Neural cell (in vitro differentiated cells): ENCODE measurements at regions not wholly inside any gene's neighbourhood (a gene's known extent, or its start where the extent isn't known, plus 50 kb on each side); places are given as distances from the start of the nearest gene placed in this dataset.

ENCODE experiments used
- H2AFZ ChIP-seq: fragments of 200-600, 300-800 bp; sonication (generic), shearing (Covaris generic); 2 replicates; pipeline ENCODE4 v1.6.0; 2014; ENCODE audit warnings: low read depth, mild to moderate bottlenecking, antibody characterized with exemption, low read length, moderate library complexity
- H3F3A ChIP-seq: fragments of 200-600 bp; shearing (Covaris generic); 2 replicates; pipeline ENCODE4 v1.6.1; 2016; ENCODE audit warnings: mild to moderate bottlenecking, moderate library complexity, mixed read lengths, antibody characterized with exemption, low read length; ENCODE audit not compliant: insufficient read depth, poor library complexity, severe bottlenecking
- H3K27ac ChIP-seq: fragments of 200-600, 300-800 bp; sonication (generic), shearing (Covaris generic); 2 replicates; pipeline ENCODE4 v1.5.1; 2014; ENCODE audit warnings: mild to moderate bottlenecking, low read length, moderate library complexity
- H3K27me3 ChIP-seq: fragments of 300-800, 200-600 bp; sonication (generic), shearing (Covaris generic); 2 replicates; pipeline ENCODE4 v1.6.0; 2014; ENCODE audit warnings: mild to moderate bottlenecking, low read depth, low read length, moderate library complexity; ENCODE audit not compliant: insufficient read depth
- H3K36me3 ChIP-seq: fragments of 300-800, 200-600 bp; sonication (generic), shearing (Covaris generic); 2 replicates; pipeline ENCODE4 v1.5.1; 2014; ENCODE audit warnings: mild to moderate bottlenecking, antibody characterized with exemption, low read length, moderate library complexity; ENCODE audit not compliant: insufficient read depth
- H3K4me2 ChIP-seq: fragments of 300-800, 200-600 bp; sonication (generic), shearing (Covaris generic); 2 replicates; pipeline ENCODE4 v1.6.0; 2014; ENCODE audit warnings: mild to moderate bottlenecking, low read length
- H3K4me3 ChIP-seq: fragments of 300-800, 200-600 bp; sonication (generic), shearing (Covaris generic); 2 replicates; pipeline ENCODE4 v1.5.1; 2014; ENCODE audit warnings: mild to moderate bottlenecking, low read length, moderate library complexity
- H3K79me2 ChIP-seq: fragments of 200-600 bp; shearing (Covaris generic); replicated peaks from 2 replicates; pipeline ENCODE4 v1.6.0; 2014; ENCODE audit warnings: mild to moderate bottlenecking, low read length, moderate library complexity; ENCODE audit not compliant: insufficient read depth
- H3K9ac ChIP-seq: fragments of 300-800, 200-600 bp; sonication (generic), shearing (Covaris generic); 2 replicates; pipeline ENCODE4 v1.6.1; 2016; ENCODE audit warnings: mild to moderate bottlenecking, low read length, mixed read lengths
- H3K9me2 ChIP-seq: fragments of 200-600 bp; shearing (Covaris generic); 2 replicates; pipeline ENCODE4 v1.6.1; 2016; ENCODE audit warnings: mild to moderate bottlenecking, low read length, mixed read lengths; ENCODE audit not compliant: insufficient read depth
- H3K9me3 ChIP-seq: fragments of 200-600, 300-800 bp; sonication (generic), shearing (Covaris generic); 2 replicates; pipeline ENCODE4 v1.6.1; 2016; ENCODE audit warnings: mild to moderate bottlenecking, mixed run types, low read length, moderate library complexity, mixed read lengths
- H4K20me1 ChIP-seq: fragments of 200-600 bp; shearing (Covaris generic); 2 replicates; pipeline ENCODE4 v1.6.1; 2016; ENCODE audit warnings: mild to moderate bottlenecking, mixed run types; ENCODE audit not compliant: insufficient read depth
- EP300 ChIP-seq: fragments of 450-650 bp; conservative IDR thresholded peaks from 2 replicates; pipeline ENCODE4 v1.6.1; 2014; ENCODE audit warnings: antibody characterized with exemption, mild to moderate bottlenecking, moderate library complexity; ENCODE audit not compliant: poor library complexity, severe bottlenecking
- EZH2 ChIP-seq: fragments of 200-600, 300-800 bp; shearing (Covaris generic), sonication (generic); IDR thresholded peaks from 2 replicates; pipeline ENCODE4 v1.6.1; 2014; ENCODE audit warnings: antibody characterized with exemption, low read length, borderline replicate concordance, mild to moderate bottlenecking; ENCODE audit not compliant: insufficient read depth, poor library complexity, severe bottlenecking
- MXI1 ChIP-seq: fragments of 450-650 bp; conservative IDR thresholded peaks from 2 replicates; pipeline ENCODE4 v1.6.1; 2014; ENCODE audit warnings: antibody characterized with exemption, mild to moderate bottlenecking; ENCODE audit not compliant: poor library complexity, severe bottlenecking
- POLR2AphosphoS5 ChIP-seq: IDR thresholded peaks from 2 replicates; pipeline ENCODE4 v1.6.1; 2012
- RAD21 ChIP-seq: fragments of 450-650 bp; conservative IDR thresholded peaks from 2 replicates; pipeline ENCODE4 v1.6.1; 2014; ENCODE audit warnings: antibody characterized with exemption, mild to moderate bottlenecking, moderate library complexity
- SMC3 ChIP-seq: fragments of 450-650 bp; conservative IDR thresholded peaks from 2 replicates; pipeline ENCODE4 v1.6.1; 2014; ENCODE audit warnings: antibody characterized with exemption, mild to moderate bottlenecking, moderate library complexity; ENCODE audit not compliant: poor library complexity
- TAF1 ChIP-seq: IDR thresholded peaks from 2 replicates; pipeline ENCODE4 v1.6.1; 2012; ENCODE audit warnings: low read depth
- TF ChIP-seq, protein P1 (sequence below): IDR thresholded peaks from 2 replicates; pipeline ENCODE4 v1.6.1; 2012; ENCODE audit warnings: borderline replicate concordance
- TF ChIP-seq, protein P2 (sequence below): fragments of 450-650 bp; IDR thresholded peaks from 2 replicates; pipeline ENCODE4 v1.5.1; 2014; ENCODE audit warnings: antibody characterized with exemption, mild to moderate bottlenecking, moderate library complexity; ENCODE audit not compliant: poor library complexity, severe bottlenecking

DNA sequence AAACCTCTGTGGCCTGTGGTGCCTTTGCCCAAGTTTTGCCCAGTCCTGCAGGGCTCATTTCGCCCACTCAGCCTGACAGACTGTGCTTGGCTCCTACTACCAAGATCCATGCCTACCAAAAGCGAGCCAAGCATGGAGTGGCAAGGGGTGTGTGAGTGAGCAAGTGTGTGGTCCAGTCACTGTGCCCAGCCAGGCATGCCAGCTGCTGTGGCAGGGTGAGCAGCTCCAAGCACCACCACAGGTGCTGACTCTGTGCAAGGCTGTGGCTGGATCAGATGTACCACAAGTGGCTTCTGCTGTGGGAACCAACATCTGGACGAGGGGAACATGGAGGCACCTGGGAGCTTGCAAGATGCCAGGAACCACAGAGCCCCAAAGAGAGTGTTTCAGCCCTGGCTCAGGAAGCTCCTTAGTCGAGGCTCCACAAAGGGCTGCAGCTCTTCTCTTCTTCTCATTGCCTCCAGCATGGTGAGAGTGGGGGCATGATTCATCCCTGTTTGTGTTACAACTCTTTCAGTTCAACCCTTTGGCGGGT lies 1564.2 kb upstream of the MIR17HG start:
- Histone ChIP-seq H3K36me3 (no peaks in the 10 kb centered on the region), H3K9me2 (no peaks in the 10 kb centered on the region)

GRCh38 chr13:89784161-89784809 lies 1563.2 kb upstream of the MIR17HG start:
- H3F3A ChIP-seq, result no peaks in the 10 kb centered on the region
- no peaks in the 10 kb centered on the region for H3K27me3 ChIP-seq
- H3K79me2 ChIP-seq, result no peaks in the 10 kb centered on the region
- H3K36me3 ChIP-seq, result no peaks in the 10 kb centered on the region
- no peaks in the 10 kb centered on the region for H3K9me2 ChIP-seq
- H2AFZ ChIP-seq, result no peak overlapping the region
- no peak overlapping the region for H3K4me2 ChIP-seq
- no peaks in the 10 kb centered on the region for H3K9me3 ChIP-seq
- no peak overlapping the region for H3K27ac ChIP-seq
- no peak overlapping the region for H3K9ac ChIP-seq
- TF ChIP-seq, protein P1, sequence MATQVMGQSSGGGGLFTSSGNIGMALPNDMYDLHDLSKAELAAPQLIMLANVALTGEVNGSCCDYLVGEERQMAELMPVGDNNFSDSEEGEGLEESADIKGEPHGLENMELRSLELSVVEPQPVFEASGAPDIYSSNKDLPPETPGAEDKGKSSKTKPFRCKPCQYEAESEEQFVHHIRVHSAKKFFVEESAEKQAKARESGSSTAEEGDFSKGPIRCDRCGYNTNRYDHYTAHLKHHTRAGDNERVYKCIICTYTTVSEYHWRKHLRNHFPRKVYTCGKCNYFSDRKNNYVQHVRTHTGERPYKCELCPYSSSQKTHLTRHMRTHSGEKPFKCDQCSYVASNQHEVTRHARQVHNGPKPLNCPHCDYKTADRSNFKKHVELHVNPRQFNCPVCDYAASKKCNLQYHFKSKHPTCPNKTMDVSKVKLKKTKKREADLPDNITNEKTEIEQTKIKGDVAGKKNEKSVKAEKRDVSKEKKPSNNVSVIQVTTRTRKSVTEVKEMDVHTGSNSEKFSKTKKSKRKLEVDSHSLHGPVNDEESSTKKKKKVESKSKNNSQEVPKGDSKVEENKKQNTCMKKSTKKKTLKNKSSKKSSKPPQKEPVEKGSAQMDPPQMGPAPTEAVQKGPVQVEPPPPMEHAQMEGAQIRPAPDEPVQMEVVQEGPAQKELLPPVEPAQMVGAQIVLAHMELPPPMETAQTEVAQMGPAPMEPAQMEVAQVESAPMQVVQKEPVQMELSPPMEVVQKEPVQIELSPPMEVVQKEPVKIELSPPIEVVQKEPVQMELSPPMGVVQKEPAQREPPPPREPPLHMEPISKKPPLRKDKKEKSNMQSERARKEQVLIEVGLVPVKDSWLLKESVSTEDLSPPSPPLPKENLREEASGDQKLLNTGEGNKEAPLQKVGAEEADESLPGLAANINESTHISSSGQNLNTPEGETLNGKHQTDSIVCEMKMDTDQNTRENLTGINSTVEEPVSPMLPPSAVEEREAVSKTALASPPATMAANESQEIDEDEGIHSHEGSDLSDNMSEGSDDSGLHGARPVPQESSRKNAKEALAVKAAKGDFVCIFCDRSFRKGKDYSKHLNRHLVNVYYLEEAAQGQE, result no peak
- TF ChIP-seq SMC3 (no peak), POLR2AphosphoS5 (no peak), MXI1 (no peak), EZH2 (no peak), EP300 (no peak), RAD21 (no peak), TAF1 (no peak)
- TF ChIP-seq, protein P2, sequence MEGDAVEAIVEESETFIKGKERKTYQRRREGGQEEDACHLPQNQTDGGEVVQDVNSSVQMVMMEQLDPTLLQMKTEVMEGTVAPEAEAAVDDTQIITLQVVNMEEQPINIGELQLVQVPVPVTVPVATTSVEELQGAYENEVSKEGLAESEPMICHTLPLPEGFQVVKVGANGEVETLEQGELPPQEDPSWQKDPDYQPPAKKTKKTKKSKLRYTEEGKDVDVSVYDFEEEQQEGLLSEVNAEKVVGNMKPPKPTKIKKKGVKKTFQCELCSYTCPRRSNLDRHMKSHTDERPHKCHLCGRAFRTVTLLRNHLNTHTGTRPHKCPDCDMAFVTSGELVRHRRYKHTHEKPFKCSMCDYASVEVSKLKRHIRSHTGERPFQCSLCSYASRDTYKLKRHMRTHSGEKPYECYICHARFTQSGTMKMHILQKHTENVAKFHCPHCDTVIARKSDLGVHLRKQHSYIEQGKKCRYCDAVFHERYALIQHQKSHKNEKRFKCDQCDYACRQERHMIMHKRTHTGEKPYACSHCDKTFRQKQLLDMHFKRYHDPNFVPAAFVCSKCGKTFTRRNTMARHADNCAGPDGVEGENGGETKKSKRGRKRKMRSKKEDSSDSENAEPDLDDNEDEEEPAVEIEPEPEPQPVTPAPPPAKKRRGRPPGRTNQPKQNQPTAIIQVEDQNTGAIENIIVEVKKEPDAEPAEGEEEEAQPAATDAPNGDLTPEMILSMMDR, result no peak
- H4K20me1 ChIP-seq, result no peaks in the 10 kb centered on the region
- H3K4me3 ChIP-seq, result no peak overlapping the region

More for the DNA sequence above, 1564.2 kb upstream of the MIR17HG start:
- Histone ChIP-seq H3K4me2 (no peak overlapping the region), H3K9me3 (no peaks in the 10 kb centered on the region), H3F3A (no peaks in the 10 kb centered on the region), H3K27me3 (no peaks in the 10 kb centered on the region), H3K9ac (no peak overlapping the region), H2AFZ (no peak overlapping the region), H3K27ac (no peak overlapping the region), H3K4me3 (no peak overlapping the region), H4K20me1 (no peaks in the 10 kb centered on the region), H3K79me2 (no peaks in the 10 kb centered on the region)
- no peak for TF ChIP-seq MXI1
- no peak for TF ChIP-seq POLR2AphosphoS5
- no peak for TF ChIP-seq EZH2
